GM12891 (cell line): ENCODE measurements at regions not wholly inside any gene's neighbourhood (a gene's known extent, or its start where the extent isn't known, plus 50 kb on each side); places are given as distances from the start of the nearest gene placed in this dataset.

Source experiments
- DNase-seq: peaks from one replicate; pipeline ENCODE4 v3.0.0; 2011; ENCODE audit warnings: low spot score; ENCODE audit not compliant: insufficient read length
- FAIRE-seq: peaks from 2 replicates; lab custom pipeline; 2011; peaks lifted over from hg19 to GRCh38; lab: Jason Lieb, UNC
- PAX5 ChIP-seq: IDR thresholded peaks from 2 replicates; pipeline ENCODE4 v1.6.1; 2011; ENCODE audit warnings: low read length, moderate library complexity, mild to moderate bottlenecking; ENCODE audit not compliant: insufficient read depth, severe bottlenecking
- POLR2A ChIP-seq: IDR thresholded peaks from 2 replicates; pipeline ENCODE4 v1.6.1; 2011; ENCODE audit warnings: low read depth, low read length, control low read depth
- POLR2AphosphoS5 ChIP-seq: IDR thresholded peaks from 2 replicates; pipeline ENCODE4 v1.6.1; 2011; ENCODE audit warnings: low read depth, low read length, control low read depth
- POU2F2 ChIP-seq: IDR thresholded peaks from 2 replicates; pipeline ENCODE4 v1.6.1; 2011; ENCODE audit warnings: low read depth, mild to moderate bottlenecking, control low read depth, low read length, moderate library complexity
- SPI1 ChIP-seq: IDR thresholded peaks from 2 replicates; pipeline ENCODE4 v1.6.1; 2011; ENCODE audit warnings: low read depth, low read length, control low read depth
- TAF1 ChIP-seq: IDR thresholded peaks from 2 replicates; pipeline ENCODE4 v1.6.1; 2011; ENCODE audit warnings: low read depth, low read length, control low read depth

DNA sequence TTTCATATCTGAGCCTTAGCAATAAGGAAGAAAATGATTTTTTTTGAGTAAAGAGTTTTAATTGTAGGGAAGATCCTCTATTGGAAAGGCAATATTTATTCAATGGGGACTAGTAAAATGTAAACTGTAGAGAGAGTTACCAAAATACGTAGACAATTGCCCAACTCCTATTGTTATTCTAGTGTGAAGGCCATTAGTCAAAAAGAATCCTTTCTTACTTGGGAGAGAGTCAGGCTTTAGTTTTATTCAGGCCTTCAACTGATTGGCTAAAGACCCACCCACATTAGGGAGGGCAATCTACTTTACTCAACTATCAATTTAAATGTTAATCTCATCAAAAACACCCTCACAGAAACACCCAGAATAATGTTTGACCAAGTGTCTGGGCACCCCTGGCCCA is 485.8 kb upstream of the ATXN7L3B start:
- FAIRE-seq (no peak), DNase-seq (no peak)
- TF ChIP-seq POLR2AphosphoS5 (no peak), SPI1 (no peak)

DNA sequence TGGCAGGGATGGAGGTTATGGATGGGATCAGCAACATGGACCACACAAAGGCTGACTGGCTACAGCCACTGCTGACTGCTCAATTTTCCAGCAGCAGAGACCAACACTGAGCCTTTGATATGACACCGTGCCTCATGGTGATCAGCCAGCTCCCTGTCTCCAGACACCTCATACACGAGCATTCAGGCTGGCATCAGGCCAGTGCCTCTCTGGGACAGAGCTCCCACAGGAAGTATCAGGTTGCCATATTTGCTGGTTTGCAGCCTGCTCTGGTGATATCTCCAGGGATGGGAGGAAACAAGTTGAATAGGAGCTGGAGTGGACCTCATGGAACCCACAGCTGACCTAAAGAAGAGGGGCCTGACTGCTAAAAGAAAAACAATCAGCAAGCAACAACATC is 471.2 kb upstream of the ATXN7L3B start:
- TF ChIP-seq TAF1 (no peak), POLR2A (no peak), POU2F2 (no peak), PAX5 (no peak), SPI1 (no peak), POLR2AphosphoS5 (no peak)
- no peak for DNase-seq

DNA sequence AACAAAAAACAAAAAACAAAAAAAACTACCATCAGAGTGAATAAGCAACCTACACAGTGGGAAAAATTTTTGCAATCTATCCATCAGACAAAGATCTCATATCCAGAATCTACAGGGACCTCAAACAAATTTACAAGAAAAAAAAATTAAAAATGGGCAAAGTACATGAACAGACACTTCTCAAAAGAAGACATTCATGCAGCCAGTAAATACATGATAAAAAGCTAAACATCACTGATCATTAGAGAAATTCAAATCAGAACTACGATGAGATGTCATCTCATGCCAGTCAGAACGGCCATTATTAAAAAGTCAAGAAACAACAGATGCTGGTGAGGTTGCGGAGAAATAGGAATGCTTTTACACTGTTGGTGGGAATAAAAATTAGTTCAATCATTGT is 466.5 kb upstream of the ATXN7L3B start:
- FAIRE-seq (no peak), DNase-seq (no peak)
- TF ChIP-seq POLR2A (no peak), SPI1 (no peak), POLR2AphosphoS5 (no peak), PAX5 (no peak), TAF1 (no peak), POU2F2 (no peak)

More for the DNA sequence above, 471.2 kb upstream of the ATXN7L3B start:
- no peak for FAIRE-seq

DNA sequence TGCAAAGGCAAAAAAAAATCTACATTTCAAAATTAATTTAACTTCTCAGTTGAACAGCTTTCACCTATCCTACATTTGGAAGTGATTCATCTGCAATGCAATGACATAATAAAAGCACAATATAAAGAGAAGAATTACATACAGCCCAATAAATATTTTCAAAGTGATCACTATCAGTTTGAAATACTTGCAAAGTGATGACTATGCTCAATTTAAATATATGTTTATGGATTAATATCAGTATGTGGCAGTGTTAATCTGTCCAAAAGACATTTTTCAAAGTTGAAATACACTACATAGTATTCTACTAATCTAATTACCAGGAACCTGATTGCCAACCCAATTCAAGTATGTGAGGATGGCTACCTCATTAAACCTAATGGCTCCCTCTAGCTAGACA is 460.7 kb upstream of the ATXN7L3B start:
- TF ChIP-seq POLR2AphosphoS5, result no peak
- no peak for TF ChIP-seq SPI1
- TF ChIP-seq POU2F2, result no peak
- TF ChIP-seq TAF1, result no peak
- TF ChIP-seq PAX5, result no peak
- no peak for TF ChIP-seq POLR2A
- FAIRE-seq (no peak), DNase-seq (no peak)

DNA sequence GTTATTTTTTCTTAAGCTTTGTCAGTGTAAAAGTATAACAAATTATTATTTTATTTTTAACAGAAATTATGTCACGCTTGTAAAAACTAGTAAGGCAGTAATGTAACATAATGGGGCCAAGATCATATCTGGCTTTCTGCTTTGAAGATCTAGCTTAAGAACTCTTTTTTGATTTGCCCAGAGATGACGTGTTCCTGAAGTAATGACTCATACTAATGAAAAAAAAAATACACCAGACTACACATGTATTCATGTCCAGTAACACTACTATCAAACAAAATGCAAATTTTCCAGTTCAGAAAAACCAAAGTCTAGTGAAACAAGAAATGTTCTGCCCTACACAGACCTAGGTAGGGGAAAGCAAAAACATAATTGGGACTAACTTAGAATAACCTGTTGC is 432.2 kb upstream of the ATXN7L3B start:
- no peak for DNase-seq
- TF ChIP-seq TAF1 (no peak), PAX5 (no peak), POLR2A (no peak), POU2F2 (no peak), SPI1 (no peak), POLR2AphosphoS5 (no peak)
- FAIRE-seq, result no peak

DNA sequence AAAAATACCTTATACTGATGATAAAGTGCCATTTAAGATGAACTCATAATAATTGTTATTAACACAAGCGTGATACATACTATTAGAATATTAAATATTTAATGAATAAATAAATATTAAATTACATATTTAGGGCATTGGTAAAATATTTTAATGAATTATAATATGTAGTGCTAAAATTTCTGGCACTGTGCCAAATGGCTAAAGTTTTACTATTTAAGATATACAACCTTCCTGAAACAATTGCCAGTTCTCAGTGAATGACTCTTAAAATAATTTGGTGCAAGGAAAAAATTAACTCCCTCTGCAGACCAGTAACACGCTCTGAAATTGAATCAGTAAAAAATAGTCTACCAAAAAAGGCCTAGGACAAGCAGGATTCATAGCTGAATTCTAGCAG is 428.9 kb upstream of the ATXN7L3B start:
- TF ChIP-seq TAF1 (no peak), POU2F2 (no peak), POLR2A (no peak), SPI1 (no peak), PAX5 (no peak), POLR2AphosphoS5 (no peak)
- FAIRE-seq (no peak), DNase-seq (no peak)

DNA sequence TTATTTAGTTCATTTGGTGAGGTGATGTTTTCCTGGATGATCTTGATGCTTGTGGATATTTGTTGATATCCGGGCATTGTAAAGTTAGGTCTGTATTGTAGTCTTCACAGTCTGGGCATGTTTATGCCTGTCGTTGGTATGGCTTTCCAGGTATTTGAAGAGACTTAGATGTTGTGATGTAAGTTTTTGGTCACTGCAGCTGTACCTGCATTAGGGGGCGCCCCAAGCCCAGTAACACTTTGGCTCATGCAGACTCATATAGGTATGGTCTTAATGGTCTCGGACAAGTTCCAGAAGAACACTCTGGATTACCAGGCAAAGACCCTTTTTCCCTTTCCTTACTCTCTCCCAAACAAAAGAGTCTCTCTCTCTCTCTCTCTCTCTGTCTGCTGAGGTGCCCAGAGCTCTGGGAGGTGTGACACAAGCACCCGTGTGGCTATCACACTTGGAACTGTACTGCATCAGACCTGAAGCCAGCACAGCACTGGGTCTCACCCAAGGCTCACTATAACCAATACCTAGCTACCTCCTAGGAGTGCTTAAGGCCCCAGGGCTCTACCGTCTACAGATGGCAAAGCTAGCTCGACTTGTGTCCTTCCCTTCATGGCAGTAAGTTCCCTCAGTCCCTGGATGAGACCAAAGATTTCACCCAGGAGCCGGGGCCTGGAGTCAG is 425.8 kb upstream of the ATXN7L3B start:
- DNase-seq (no peak), FAIRE-seq (no peak)
- TF ChIP-seq POLR2AphosphoS5 (no peak), POLR2A (no peak), POU2F2 (no peak), TAF1 (no peak), PAX5 (no peak), SPI1 (no peak)

DNA sequence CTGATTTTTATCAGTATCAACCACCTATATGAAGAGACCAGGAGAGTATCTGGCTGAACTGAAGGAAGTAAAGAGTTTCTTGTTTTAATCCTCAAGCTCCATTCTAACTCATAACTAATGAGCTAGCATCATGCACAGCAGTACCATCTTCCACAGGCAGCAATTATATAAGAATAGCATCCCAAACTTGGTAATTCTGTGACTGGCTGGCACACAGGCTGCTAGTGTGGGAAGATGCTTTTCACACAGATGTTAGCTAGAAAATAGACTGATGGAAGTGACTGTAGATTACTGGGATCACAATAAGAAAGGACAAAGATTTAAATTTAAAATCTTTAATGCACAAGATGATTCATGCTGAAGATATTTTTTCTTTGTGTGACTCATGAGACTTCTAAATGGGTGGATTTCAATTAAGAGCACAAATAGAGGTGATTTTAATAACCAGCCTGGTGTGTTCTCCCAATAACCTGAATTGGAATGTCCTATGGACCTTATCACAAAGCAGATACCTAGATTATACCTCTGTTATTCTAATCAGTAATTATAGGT is 417.7 kb upstream of the ATXN7L3B start:
- no peak for DNase-seq
- TF ChIP-seq TAF1 (no peak), PAX5 (no peak), POLR2A (no peak), POLR2AphosphoS5 (no peak), POU2F2 (no peak), SPI1 (no peak)
- FAIRE-seq, result no peak

DNA sequence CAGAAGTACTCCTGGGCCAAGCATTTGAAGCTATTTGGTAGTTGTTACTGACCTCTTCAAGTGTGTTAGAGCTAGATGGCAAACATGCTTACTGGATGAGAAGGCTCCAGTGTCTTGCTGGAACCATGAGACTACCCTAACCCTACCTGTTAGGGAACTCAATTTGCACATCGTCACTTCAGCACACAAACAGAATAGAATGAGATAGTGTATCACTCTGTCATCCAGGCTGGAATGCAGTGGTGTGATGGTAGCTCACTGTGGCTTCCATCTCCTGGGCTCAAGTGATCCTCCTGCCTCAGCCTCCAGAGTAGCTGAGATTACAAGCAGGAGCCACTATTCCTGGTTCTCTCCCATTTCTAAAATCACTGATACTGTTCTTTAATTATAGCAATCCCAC is 417.0 kb upstream of the ATXN7L3B start:
- TF ChIP-seq TAF1 (no peak), POU2F2 (no peak), POLR2AphosphoS5 (no peak), PAX5 (no peak), POLR2A (no peak), SPI1 (no peak)
- FAIRE-seq (no peak), DNase-seq (no peak)

DNA sequence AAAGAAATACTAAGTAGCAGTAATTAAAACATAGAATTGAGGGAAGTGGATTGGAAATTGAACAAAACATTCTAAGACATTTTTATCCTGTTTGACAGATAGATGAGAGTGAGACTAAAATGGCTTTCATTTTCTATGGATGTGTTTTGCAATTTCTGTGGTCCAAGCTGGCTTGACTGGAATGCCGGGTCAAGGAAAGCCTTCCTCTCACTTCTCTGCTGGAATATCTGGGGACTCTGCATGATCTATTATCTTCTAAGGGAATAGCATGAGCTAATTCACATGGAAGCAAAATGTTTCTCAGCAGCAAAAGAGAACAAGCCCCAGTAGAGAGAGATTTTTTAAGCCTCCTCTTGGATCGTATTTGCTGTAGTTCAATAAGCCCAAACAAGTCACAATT is 407.9 kb upstream of the ATXN7L3B start:
- FAIRE-seq (no peak), DNase-seq (no peak)
- no peak for TF ChIP-seq SPI1
- TF ChIP-seq TAF1, result no peak
- no peak for TF ChIP-seq POLR2A
- no peak for TF ChIP-seq PAX5
- no peak for TF ChIP-seq POU2F2
- no peak for TF ChIP-seq POLR2AphosphoS5

DNA sequence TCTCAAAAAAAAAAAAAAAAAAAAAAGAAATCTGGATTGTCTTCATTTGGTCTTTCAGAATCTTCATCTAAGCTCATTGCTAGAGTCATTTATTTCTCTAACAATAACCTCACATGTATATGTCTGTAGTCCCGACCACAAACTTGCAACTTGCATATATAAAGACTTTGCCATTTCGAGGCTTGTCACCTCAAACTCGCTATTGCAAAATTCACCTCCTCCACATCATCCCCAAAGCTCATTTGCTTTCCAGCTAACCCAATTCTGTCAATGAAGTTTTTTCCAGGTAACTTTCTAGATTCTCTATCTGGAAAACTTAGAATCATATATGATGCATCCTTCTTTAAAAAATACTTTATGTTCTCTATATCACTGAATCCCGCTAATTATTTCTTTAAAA is 393.2 kb upstream of the ATXN7L3B start:
- TF ChIP-seq POLR2AphosphoS5, result no peak
- FAIRE-seq (no peak), DNase-seq (no peak)

DNA sequence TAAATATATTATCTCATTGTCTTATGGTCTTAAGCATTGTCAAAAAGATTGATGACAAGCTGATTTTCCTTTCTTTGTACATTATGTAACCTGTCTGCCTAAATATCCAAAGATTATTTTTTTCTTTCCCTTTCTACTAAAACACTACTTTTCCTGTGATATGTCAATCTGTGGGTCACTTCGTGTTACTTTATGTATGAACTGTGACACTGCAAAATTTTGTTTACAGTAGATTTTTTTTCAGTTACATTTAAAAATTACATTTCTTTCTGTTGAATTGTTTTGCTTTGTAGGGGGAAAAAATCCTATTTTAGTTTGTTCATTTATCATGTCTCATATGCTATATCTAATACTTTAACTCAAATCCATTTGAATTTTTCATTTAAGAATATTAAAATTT is 392.3 kb upstream of the ATXN7L3B start:
- TF ChIP-seq TAF1, result no peak
- TF ChIP-seq POLR2AphosphoS5, result no peak
- no peak for TF ChIP-seq PAX5
- no peak for TF ChIP-seq SPI1
- TF ChIP-seq POU2F2, result no peak
- TF ChIP-seq POLR2A, result no peak
- FAIRE-seq (no peak), DNase-seq (no peak)
